ENCODE measurements at regions not wholly inside any gene's neighbourhood (a gene's known extent, or its start where the extent isn't known, plus 50 kb on each side); places are given as distances from the start of the nearest gene placed in this dataset.

GRCh38 chr6:21299216-21299615 lies 294.3 kb upstream of the SOX4 start:
- Mint-ChIP-seq H3K27me3 (ENCODE audit: low read depth) (no peaks in the 10 kb centered on the region), H3K4me1 (peaks cover 19% of the 10 kb centered on the region), H3K36me3 (ENCODE audit: low read depth) (peaks cover 5% of the 10 kb centered on the region), H3K9me3 (peaks cover 23% of the 10 kb centered on the region), H3K27ac (no peak overlapping the region), H3K4me3 (no peak overlapping the region)
- no peak for TF ChIP-seq CTCF (IDR thresholded peaks at IDR 0.05; ENCODE audit: unreplicated experiment in 3 of 3)

DNA sequence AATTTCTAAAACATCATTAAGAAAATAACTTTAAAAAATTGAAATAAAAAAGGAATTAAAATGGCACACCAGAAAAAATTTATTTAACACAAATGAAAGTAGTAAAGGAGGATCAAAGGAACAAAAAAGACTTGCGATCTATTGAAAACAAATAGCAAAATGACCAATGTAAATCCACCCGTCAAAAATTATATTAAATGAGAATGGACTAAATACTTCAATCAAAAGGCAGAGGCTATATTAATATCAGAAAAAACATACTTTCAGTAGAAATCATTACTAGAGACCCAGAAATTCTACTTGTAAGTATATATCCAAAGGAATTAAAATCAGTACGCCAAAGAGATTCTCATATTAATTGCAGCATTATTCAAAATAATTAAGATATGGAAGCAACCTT lies 293.1 kb upstream of the SOX4 start:
- Mint-ChIP-seq H3K4me1 (peaks cover 14% of the 10 kb centered on the region), H3K36me3 (ENCODE audit: low read depth) (peaks cover 9% of the 10 kb centered on the region), H3K4me3 (no peak overlapping the region), H3K9me3 (peaks cover 26% of the 10 kb centered on the region), H3K27ac (no peak overlapping the region), H3K27me3 (ENCODE audit: low read depth) (no peaks in the 10 kb centered on the region)
- TF ChIP-seq CTCF (IDR thresholded peaks at IDR 0.05; ENCODE audit: unreplicated experiment in 3 of 3): no peak

DNA sequence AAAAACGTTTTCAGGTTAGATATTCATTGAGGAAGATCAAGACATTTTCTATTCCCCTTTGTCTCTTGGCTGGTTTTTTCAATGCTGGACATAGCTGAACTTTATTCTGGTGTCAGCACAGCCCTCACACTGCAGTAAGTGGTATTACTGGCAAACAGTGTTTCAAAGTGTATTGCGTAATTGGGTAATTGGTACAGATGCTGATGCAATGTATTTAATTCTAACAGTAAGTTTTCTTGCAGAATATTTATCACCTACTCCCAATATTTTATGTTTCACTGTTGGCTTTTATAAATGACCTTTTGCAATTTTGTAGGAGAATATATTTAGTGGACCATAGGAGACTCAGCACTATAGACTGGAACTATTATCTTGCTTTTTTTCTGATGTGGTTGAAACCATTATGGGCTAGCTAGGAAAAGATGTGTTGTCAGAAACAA lies 287.6 kb upstream of the SOX4 start:
- Mint-ChIP-seq H3K27me3 (ENCODE audit: low read depth) (peaks cover 6% of the 10 kb centered on the region), H3K4me3 (no peak overlapping the region), H3K9me3 (peaks cover 15% of the 10 kb centered on the region), H3K27ac (no peak overlapping the region), H3K4me1 (peaks cover 6% of the 10 kb centered on the region), H3K36me3 (ENCODE audit: low read depth) (peaks cover 6% of the 10 kb centered on the region)
- no peak for TF ChIP-seq CTCF (IDR thresholded peaks at IDR 0.05; ENCODE audit: unreplicated experiment in 3 of 3)

- peaks cover 6% of the 10 kb centered on the region for H3K4me1 Mint-ChIP-seq
- peaks cover 6% of the 10 kb centered on the region for H3K27me3 Mint-ChIP-seq (ENCODE audit: low read depth)
- H3K27ac Mint-ChIP-seq: no peak overlapping the region
- no peak for TF ChIP-seq CTCF (IDR thresholded peaks at IDR 0.05; ENCODE audit: unreplicated experiment in 3 of 3)
- H3K4me3 Mint-ChIP-seq: no peak overlapping the region
- H3K36me3 Mint-ChIP-seq (ENCODE audit: low read depth): peaks cover 3% of the 10 kb centered on the region
- peaks cover 11% of the 10 kb centered on the region for H3K9me3 Mint-ChIP-seq
Measured at GRCh38 chr6:21306546-21306945, 287.0 kb upstream of the SOX4 start.

DNA sequence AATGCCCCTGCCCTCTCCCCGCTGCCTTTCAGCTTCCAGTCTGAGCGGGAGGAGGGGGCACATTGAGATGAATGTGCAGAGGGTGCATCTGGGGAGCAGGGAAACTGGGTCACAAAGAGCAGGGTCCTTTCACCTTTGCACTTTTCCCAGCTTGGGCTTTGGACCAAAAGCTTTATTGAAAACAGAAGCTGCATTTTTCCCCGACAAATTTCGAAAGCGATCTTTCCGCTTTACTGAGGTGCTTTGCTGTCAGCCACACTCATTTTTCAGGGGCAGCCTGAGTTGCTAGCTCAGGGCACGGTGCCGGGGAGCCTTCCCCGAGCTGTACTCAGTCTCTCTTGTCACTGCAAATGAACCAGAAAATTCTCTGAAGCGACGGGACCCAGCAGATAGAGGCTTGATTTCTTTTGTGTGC lies 283.7 kb upstream of the SOX4 start:
- H3K27ac Mint-ChIP-seq: peak overlapping the region in 1 of 3 experiments; percentile 28
- H3K36me3 Mint-ChIP-seq (ENCODE audit: low read depth): no peaks in the 10 kb centered on the region
- peak overlapping the region; percentile 52 to 58 (median 55) for H3K4me3 Mint-ChIP-seq

More for the DNA sequence above, 283.7 kb upstream of the SOX4 start:
- H3K4me1 Mint-ChIP-seq: peaks cover 10% of the 10 kb centered on the region
- H3K27me3 Mint-ChIP-seq (ENCODE audit: low read depth): peaks cover 6% of the 10 kb centered on the region
- no peak for TF ChIP-seq CTCF (IDR thresholded peaks at IDR 0.05; ENCODE audit: unreplicated experiment in 3 of 3)
- no peaks in the 10 kb centered on the region for H3K9me3 Mint-ChIP-seq

All from nephron (organoid).